HG03521 (cell line): ENCODE measurements at regions not wholly inside any gene's neighbourhood (a gene's known extent, or its start where the extent isn't known, plus 50 kb on each side); places are given as distances from the start of the nearest gene placed in this dataset.
"Not testable (repeated sequence)": the region's sequence is repeated elsewhere in the genome, so short reads cannot be mapped to it uniquely, and the experiment has no call there.

Source experiments
- ATAC-seq: cut with Tn5 transposase; IDR thresholded peaks from one replicate; pipeline ENCODE4 v1.9.1; 2021; ENCODE audit warnings: mild to moderate bottlenecking, moderate library complexity; ENCODE audit not compliant: unreplicated experiment

DNA sequence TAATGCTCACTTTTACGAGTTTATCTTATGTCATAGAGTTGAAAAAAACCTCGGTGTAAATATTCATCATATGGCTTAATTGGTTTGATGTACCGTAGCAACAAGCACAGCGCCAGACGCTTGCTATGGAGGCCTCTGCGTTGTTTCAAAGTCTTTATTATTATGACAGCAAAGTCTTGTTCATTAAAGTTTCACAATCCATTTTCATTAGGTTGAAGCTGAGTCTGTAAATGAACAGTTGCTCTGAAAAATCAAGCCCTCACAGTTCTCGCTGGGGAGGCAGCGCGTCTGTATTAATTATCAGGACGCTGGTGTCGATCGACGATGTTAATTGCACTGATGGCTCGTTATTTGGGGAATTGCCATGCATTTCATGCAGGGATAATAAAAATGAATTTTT is 185.6 kb downstream of the INSC start:
- ATAC-seq, result no peak

- ATAC-seq, result no peak
Observed at GRCh38 chr11:15307619-15308024, 192.9 kb downstream of the INSC start.

- no peak for ATAC-seq
Observed at GRCh38 chr11:15308840-15309239, 194.1 kb downstream of the INSC start.

- no peak for ATAC-seq
Observed at GRCh38 chr11:15309296-15309695, 194.6 kb downstream of the INSC start.

- no peak for ATAC-seq
Observed at GRCh38 chr11:15313862-15314261, 199.1 kb downstream of the INSC start.

GRCh38 chr11:15318814-15319213 is 204.1 kb downstream of the INSC start:
- ATAC-seq, result no peak

DNA sequence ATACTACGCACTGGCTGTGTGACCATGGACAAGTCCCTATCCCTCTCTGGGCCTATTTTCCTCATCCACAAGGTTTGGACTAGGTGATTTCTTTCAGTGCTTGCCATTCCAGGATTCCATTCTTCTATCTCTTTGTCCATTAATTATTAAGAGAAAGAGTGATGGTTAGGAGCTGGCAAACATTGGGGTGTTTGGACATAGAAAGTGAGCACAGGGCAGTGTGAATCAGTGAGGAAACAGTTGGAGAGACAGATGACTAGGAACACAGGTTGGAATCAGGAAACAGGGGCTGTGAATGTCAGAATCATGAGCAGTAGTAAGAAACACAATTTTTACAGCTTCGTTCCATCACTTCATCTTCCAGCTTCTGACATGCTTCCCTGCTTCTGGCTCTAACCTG is 211.8 kb downstream of the INSC start:
- no peak for ATAC-seq

- peak; percentile 65 for ATAC-seq
Observed at GRCh38 chr11:15327786-15328231, 213.1 kb downstream of the INSC start.

DNA sequence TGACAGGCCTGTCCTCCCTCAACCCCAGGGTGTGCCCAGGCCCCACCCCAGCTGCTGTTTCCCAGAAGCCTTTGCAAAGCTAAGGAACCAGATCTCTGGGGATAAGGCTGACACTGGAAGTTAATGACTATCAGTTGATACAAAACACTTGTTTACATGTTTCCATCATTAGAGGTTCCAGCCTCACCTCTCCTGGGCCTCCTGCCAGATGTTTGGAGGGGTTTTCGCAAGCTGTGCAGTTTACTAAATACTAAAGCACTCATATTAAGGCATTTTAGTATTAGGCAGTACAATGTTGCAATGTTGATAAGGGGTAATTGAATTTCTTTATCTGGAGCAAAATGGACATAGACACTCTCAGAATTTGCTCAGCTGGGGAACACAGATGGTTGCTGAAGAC is 218.7 kb downstream of the INSC start:
- no peak for ATAC-seq

- ATAC-seq, result no peak
Observed at GRCh38 chr11:15334766-15335165, 220.0 kb downstream of the INSC start.

GRCh38 chr11:15336021-15336420 is 221.3 kb downstream of the INSC start:
- no peak for ATAC-seq

DNA sequence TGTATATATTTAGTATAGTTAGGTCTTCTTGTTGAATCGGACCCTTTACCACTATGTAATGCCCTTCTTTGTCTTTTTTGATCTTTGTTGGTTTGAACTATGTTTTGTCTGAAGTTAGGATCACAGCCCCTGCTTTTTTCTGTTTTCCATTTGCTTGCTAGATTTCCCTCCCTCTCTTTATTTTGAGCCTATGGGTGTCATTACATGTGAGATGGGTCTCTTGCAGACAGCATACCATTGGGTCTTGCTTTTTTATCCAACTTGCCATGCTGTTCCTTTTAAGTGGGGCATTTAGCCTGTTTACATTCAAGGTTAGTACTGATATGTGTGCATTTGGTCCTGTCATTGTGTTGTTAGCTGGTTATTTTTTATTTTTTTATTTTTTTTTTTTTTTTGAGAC is 224.6 kb downstream of the INSC start:
- ATAC-seq, result no peak

DNA sequence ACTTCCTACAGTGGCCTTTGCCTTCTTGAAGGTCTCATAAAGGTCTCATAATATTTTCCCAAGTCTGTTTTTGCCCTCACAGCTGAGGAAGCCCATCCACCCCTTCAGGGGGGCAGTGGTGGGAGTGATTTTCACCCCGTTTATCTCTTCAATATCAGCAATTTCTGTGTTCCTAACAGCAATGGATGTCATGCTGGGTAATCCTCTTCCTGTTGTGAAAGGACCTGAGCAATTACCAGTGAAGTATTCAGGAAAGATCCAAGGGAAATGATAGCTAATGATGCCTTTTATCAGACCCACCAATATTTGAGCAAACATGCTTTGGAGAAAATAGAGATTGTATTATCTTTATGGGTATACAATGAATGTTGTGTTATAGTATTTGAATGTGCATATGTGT is 226.9 kb downstream of the INSC start:
- no peak for ATAC-seq

DNA sequence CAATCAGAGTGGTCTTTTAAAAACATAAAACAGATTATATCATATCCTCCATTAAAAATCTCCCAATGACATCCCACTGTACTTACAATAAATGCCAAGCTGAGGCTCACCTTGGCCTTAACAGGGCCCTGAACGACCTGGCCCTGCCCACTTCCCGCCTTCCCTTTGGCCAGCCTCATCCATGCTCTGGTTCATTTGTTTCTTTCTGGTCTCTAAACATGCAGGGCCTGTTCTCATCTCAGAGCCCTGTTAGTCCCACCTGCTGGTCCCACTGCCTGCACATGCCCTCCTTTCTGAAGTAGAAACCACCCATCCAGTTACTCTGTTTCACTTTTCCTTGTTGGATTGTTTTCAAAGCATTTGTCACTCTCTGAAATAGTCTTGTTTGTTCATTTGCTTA is 227.4 kb downstream of the INSC start:
- no peak for ATAC-seq

DNA sequence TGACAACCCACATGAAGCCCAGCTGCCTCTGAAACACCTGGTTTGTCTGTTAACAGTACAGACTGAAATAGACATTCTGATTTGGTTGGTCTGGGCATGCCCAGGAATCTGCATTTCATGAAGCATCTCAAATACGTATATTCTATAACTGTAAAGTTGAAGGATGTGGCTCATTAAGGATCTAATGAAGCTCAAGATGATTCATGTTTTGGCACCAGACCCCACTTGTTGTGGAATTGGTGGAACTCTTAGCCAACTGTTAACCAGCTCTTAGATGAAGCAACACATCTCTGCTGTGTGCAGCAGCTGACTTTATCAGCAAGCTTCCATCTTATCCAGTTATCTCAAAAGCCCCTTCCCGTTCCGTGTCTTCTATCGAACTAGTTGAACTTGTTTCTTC is 232.2 kb downstream of the INSC start:
- no peak for ATAC-seq

- ATAC-seq, result no peak
Observed at GRCh38 chr11:15347969-15348734, 233.4 kb downstream of the INSC start.

GRCh38 chr11:15349413-15349812 is 234.7 kb downstream of the INSC start:
- ATAC-seq, result no peak

- ATAC-seq, result no peak
Observed at GRCh38 chr11:15361316-15361715, 246.6 kb downstream of the INSC start.

GRCh38 chr11:15365286-15365685 is 250.6 kb downstream of the INSC start:
- ATAC-seq, result not testable (repeated sequence)

DNA sequence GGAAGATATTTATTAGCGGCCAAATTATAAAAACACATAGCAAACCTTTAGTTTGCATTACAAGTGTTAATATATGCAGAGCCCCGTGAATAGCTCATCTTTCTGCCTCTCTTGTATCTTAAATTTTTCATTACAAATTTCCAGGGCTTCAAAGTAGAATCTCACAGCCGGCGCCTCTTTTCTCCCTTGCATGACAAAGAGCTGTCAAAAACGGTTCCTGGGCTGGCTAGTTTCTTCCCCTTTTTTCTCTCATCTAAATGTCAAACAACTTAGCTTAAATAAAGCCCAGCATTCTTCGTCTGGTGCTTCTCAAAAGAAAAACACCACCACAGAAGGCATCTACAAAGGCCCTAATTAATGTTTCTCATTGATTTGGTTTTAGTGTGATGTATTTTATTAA is 253.0 kb downstream of the INSC start:
- no peak for ATAC-seq

DNA sequence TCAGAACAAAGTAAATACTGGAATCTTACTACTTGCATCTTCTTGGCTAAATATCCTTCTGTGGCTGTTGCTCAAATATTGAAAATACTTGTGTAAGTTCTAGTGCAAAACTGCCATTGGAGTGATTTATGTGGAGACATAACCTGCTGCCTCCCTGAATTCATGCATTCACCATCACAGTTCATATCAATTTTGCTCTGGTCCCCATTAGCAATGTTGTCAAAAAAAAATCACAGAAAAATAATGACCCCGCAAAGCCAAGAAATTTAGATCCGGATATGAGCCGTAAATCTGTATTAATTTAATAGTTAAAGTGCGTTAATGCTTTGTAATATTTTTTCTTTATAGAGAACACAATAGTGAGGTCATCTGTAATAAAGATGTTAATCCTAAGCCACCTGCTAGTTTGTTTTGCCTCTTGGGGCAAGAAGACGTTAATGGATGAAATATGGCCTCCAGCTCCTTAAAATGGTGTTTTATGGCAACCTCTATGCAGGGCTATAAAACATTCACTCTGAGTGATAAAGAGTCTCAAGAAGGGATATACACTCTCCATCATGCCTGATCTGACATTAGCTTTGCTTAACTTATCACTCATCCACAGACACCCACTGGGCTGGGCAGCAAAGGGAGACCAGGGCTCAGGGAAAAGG is 255.9 kb downstream of the INSC start:
- no peak for ATAC-seq

- no peak for ATAC-seq
Observed at GRCh38 chr11:15371533-15371932, 256.8 kb downstream of the INSC start.

DNA sequence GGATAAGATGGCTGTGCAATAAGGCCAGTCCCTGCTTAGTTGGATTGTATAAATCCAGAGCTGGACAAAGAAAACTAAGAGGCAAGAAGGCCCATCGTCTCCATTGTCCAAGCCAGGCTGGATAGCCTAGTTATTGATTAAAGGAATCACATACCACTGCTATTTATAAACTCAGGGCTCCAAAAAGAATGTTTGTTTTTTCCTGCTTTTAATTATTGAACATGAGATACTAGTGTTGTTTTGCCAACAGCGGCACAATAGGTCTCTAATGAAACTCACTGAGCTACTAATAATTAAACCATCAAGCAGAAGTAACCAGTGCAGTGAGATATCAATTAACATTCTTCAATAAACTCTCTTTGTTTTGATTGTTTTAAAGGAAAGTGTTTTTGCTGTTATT is 259.7 kb downstream of the INSC start:
- no peak for ATAC-seq
